Motor neuron (in vitro differentiated cells): ENCODE measurements at regions not wholly inside any gene's neighbourhood (a gene's known extent, or its start where the extent isn't known, plus 50 kb on each side); places are given as distances from the start of the nearest gene placed in this dataset.
"Not testable (repeated sequence)": the region's sequence is repeated elsewhere in the genome, so short reads cannot be mapped to it uniquely, and the experiment has no call there.

ENCODE experiments used
- ATAC-seq, 8 experiments: fragments of 200-7000 bp; cut with Tn5 transposase; replicated peaks in 6 of 8; 2 replicates each; pipeline ENCODE4 v1.8.0; 2021; ENCODE audit warnings: mild to moderate bottlenecking in 8 of 8, moderate library complexity in 8 of 8
- H3K27ac ChIP-seq, 2 donors: fragments of 250-450 bp; sonication (Bioruptor Pico); 2 replicates each; pipeline ENCODE4 v1.9.0; 2021; ENCODE audit warnings: antibody characterized with exemption in 2 of 2, mild to moderate bottlenecking in 2 of 2, moderate library complexity in 1 of 2
- H3K4me1 ChIP-seq, 2 donors: fragments of 250-450 bp; sonication (Bioruptor Pico); replicated peaks in 1 of 2; 2 replicates each; pipeline ENCODE4 v1.6.1; 2021; ENCODE audit warnings: antibody characterized with exemption in 2 of 2, mild to moderate bottlenecking in 2 of 2, moderate library complexity in 1 of 2
- H3K4me3 ChIP-seq, 5 donors: fragments of 250-450 bp; sonication (Bioruptor Pico); 2 replicates each; pipeline ENCODE4 v1.9.0; 2021; ENCODE audit warnings: antibody characterized with exemption in 5 of 5, mild to moderate bottlenecking in 5 of 5, moderate library complexity in 4 of 5
- WGBS, 10 experiments: fragments of 450-650 bp; shearing (Covaris generic); methylation state at CpG; one replicate each; pipeline ENCODE4 v1.0.0; 2022; 5-methylcytosine and 5-hydroxymethylcytosine counted together
- in situ Hi-C, 9 experiments: fragments of 400-800 bp; cut with MboI; loops; one replicate each; pipeline ENCODE4 v1.15.0; 2021; ENCODE audit warnings: low sequenced_read_pairs in 9 of 9, low pct_unique_long_range_greater_than_20kb in 2 of 9; ENCODE audit not compliant: unreplicated experiment in 9 of 9

- ATAC-seq: no peak
- in situ Hi-C loops: no loop called here
- no peaks in the 10 kb centered on the region for H3K4me1 ChIP-seq
- WGBS, 10 experiments: 80 to 100% (median 96%) methylated on average over 1 to 2 of the region's 2 CpGs; no CpG with 5 or more reads in 2 of the 10 experiments
- H3K4me3 ChIP-seq: no peak overlapping the region
- no peak overlapping the region for H3K27ac ChIP-seq
These were observed 140.4 kb upstream of the KCNE2 start for GRCh38 chr21:34223376-34223775.

GRCh38 chr21:34227386-34227852, 136.4 kb upstream of the KCNE2 start:
- Histone ChIP-seq H3K4me1 (no peaks in the 10 kb centered on the region), H3K27ac (no peak overlapping the region), H3K4me3 (no peak overlapping the region)
- ATAC-seq: peak in 4 of 8 experiments; percentile 26 to 84 (median 66)
- in situ Hi-C loops: no loop called here
- WGBS, 10 experiments: 60 to 100% (median 95%) methylated on average over 1 to 7 of the region's 7 CpGs; no CpG with 5 or more reads in 4 of the 10 experiments

- Histone ChIP-seq H3K4me3 (no peak overlapping the region), H3K4me1 (no peaks in the 10 kb centered on the region), H3K27ac (no peak overlapping the region)
- 20 to 100% (median 81%) methylated on average over 1 to 3 of the region's 4 CpGs; no CpG with 5 or more reads in 7 of the 10 experiments for WGBS, 10 experiments
- peak in 4 of 8 experiments; percentile 14 to 76 (median 60) for ATAC-seq
- in situ Hi-C loops: no loop called here
These were observed 135.0 kb upstream of the KCNE2 start for GRCh38 chr21:34228792-34229191.

DNA sequence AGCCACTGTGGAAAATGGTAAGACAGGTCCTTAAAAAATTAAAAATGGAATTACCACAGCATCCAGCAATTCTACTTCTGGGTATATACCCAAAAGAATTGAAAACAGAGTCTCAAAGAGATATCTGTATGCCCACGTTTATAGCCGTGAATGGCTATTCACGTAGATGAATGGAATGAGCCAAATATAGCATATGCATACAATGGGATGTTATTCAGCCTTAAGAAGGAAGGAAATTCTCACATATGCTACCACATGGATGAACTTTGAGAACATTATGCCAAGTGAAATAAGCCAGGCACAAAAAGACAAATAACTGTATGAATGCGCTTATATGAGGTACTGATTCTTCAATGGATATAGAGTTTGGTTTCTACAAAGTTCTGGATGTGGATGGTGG, 134.5 kb upstream of the KCNE2 start:
- Histone ChIP-seq H3K4me1 (no peaks in the 10 kb centered on the region), H3K4me3 (no peak overlapping the region), H3K27ac (no peak overlapping the region)
- in situ Hi-C loops: no loop called here
- WGBS, 10 experiments: 12 to 83% (median 66%) methylated on average over 3 to 4 of the region's 4 CpGs; no CpG with 5 or more reads in 4 of the 10 experiments
- peak in 1 of 8 experiments; percentile 76 for ATAC-seq

DNA sequence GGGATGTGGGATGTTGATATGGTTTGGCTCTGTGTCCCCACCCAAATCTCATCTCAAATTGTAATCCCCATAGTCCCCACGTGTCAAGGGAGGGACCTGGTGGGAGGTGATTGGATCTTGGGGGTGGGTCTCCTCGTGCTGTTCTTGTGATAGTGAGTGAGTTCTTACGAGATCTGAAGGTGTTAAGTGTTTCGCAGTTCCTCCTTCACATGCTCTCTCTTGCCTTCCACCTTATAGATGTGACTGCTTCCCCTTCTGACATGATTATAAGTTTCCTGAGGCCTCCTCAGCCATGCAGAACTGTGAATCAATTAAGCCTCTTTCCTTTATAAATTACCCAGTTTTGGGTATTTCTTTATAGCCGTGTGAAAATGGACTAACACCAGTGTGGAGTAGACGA, 130.1 kb upstream of the KCNE2 start:
- H3K4me1 ChIP-seq, ATAC-seq, H3K4me3 ChIP-seq, H3K27ac ChIP-seq, in situ Hi-C loops: not testable (repeated sequence)
- WGBS, 10 experiments: 18 to 87% (median 80%) methylated on average over 1 to 4 of the region's 6 CpGs; no CpG with 5 or more reads in 3 of the 10 experiments

DNA sequence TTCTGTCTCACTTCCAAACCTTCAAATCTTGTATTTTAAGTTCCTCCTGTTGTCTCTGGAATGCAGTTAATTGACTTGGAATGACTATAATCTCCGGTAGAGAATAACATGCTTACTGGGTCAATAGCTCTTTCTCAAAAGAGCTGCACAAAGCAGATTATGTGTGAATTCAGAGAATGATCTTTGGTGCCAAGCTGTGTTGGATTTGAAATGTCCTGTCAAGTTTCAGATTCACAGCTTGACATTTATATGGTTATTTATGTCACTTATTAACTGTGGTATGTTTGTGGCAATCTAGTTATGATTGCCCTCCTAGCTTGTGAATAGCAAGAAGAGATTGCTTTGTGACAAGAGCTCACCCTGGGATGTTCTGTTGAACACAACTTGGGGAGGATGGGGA, 128.3 kb upstream of the KCNE2 start:
- ATAC-seq: no peak
- Histone ChIP-seq H3K4me1 (no peaks in the 10 kb centered on the region), H3K27ac (no peak overlapping the region), H3K4me3 (no peak overlapping the region)
- 0 to 83% (median 33%) methylated on average over 1 of the region's 1 CpG; no CpG with 5 or more reads in 4 of the 10 experiments for WGBS, 10 experiments
- in situ Hi-C loops: no loop called here

DNA sequence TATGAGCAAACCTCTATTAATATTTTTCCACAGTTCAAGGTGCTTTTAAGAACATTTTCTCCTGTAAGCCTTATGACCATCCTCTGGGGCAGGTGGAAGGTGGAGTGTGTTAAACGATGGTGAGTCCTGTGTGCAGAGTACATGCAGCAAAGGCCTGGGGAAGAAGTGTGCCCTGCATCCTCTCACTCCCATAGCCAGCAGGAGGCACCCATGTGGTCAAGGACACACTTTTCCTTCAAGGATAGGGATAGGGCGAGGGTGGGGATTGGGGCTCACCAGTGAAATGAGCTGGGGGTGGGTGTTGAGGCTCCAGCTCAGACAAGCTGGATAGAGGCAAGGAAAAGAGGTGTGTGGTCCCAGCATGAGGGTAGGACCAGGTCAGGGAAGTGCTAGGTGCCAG, 120.8 kb upstream of the KCNE2 start:
- WGBS, 10 experiments: 40 to 100% (median 80%) methylated on average over 1 of the region's 2 CpGs; no CpG with 5 or more reads in 7 of the 10 experiments
- ATAC-seq: no peak
- Histone ChIP-seq H3K27ac (no peak overlapping the region), H3K4me1 (no peaks in the 10 kb centered on the region), H3K4me3 (no peak overlapping the region)
- in situ Hi-C loops: no loop called here

DNA sequence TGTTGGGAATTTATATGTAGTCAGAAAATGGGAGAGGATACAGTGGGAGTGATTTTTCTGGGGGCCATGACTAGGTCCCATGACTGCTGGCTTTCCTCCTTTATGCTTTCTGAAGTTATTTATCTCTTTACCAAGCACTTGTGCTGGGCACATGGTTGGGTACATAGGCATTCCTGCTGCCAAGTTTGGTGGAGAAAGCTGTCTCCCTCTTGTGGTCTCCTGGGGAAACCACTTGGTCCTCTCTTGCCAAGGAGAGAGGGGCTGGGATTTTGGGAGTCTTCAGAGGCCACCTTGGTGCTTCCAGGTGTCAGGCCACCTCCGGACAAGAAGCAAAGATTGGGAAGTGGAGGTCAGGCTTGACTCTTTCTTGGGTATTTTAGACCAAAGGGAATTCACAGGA, 120.2 kb upstream of the KCNE2 start:
- Histone ChIP-seq H3K4me1 (no peaks in the 10 kb centered on the region), H3K4me3 (no peak overlapping the region), H3K27ac (no peak overlapping the region)
- 50 to 100% (median 92%) methylated on average over 1 of the region's 1 CpG; no CpG with 5 or more reads in 6 of the 10 experiments for WGBS, 10 experiments
- ATAC-seq: peak in 2 of 8 experiments; percentile 46 to 64
- in situ Hi-C loops: no loop called here

DNA sequence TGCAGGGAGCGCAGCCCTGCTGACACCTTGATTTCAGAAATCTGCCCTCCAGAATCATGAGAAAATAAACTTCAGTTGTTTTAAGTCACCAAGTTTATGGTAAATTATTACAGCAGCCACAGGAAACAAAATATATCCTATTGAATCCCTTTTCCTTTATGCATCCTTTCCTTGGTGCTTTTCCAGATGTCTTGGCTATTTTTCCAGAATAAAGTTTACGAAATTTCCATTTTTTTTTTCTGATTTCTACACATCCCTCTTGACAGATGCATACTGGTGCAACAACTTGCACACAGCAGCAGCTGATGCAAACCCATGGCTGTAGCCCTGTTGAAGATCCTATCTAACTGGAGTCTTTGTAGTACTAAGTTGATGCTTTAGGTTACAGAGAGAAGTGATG, 111.1 kb upstream of the KCNE2 start:
- no peak overlapping the region for H3K4me3 ChIP-seq
- H3K4me1 ChIP-seq: no peaks in the 10 kb centered on the region
- in situ Hi-C loops: no loop called here
- 20 to 92% (median 71%) methylated on average over 1 to 2 of the region's 2 CpGs; no CpG with 5 or more reads in 2 of the 10 experiments for WGBS, 10 experiments
- no peak overlapping the region for H3K27ac ChIP-seq
- ATAC-seq: no peak

DNA sequence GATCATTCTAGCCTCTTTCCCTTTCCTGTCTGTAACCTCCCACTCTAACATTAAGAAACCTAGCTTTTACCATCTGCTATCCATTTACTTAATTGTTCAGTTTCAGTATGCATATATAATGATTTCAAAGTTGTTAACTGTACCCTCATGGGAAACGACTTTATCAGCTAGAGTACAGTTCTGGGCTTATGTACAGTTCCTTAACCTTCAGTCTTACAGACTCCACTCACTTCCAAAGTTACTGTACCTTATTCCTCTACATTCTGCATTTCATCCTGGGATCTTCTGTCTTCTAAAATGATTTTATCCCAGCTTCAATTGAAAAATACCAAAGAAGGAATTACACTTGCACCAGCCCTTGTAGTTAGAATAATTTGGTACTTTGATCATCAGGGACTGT, 108.7 kb upstream of the KCNE2 start:
- no peak for ATAC-seq
- Histone ChIP-seq H3K27ac (no peak overlapping the region), H3K4me3 (no peak overlapping the region), H3K4me1 (no peaks in the 10 kb centered on the region)
- in situ Hi-C loops: no loop called here
- WGBS, 10 experiments: 11 to 100% (median 80%) methylated on average over 1 of the region's 1 CpG; no CpG with 5 or more reads in 5 of the 10 experiments

- in situ Hi-C loops: no loop called here
- Histone ChIP-seq H3K4me1 (no peaks in the 10 kb centered on the region), H3K27ac (no peak overlapping the region), H3K4me3 (no peak overlapping the region)
- no peak for ATAC-seq
- WGBS, 10 experiments: 40 to 100% (median 93%) methylated on average over 1 to 3 of the region's 4 CpGs; no CpG with 5 or more reads in 1 of the 10 experiments
These were observed 103.4 kb upstream of the KCNE2 start for GRCh38 chr21:34260277-34261008.

GRCh38 chr21:34261841-34262468, 101.9 kb upstream of the KCNE2 start:
- WGBS, 10 experiments: 0 to 89% (median 59%) methylated on average over 1 to 8 of the region's 8 CpGs
- in situ Hi-C loops: no loop called here
- ATAC-seq: peak in 1 of 8 experiments; percentile 72
- H3K4me3 ChIP-seq: no peak overlapping the region
- H3K27ac ChIP-seq: no peak overlapping the region
- no peaks in the 10 kb centered on the region for H3K4me1 ChIP-seq

DNA sequence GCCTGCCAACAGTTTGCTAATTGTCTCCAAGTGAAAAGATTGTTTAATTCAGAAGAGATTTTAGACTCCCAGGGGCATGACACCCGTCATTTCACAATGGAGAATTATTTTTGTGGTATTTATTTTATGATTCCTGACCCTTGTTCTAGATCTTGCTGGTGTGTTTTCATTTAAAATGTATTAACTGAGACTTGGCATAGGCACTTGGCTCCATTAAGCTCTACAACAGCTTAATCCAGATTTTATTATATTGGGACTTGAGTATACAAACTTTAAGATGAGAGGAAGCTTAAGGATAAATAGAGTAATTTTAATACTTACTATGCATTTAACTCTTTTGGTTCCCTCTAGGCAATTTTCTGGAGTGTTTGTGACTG, 101.3 kb upstream of the KCNE2 start:
- in situ Hi-C loops: no loop called here
- Histone ChIP-seq H3K4me1 (no peaks in the 10 kb centered on the region), H3K27ac (no peak overlapping the region), H3K4me3 (no peak overlapping the region)
- no peak for ATAC-seq
- 33 to 80% (median 60%) methylated on average over 1 of the region's 1 CpG; no CpG with 5 or more reads in 3 of the 10 experiments for WGBS, 10 experiments
